Lower leg skin (tissue), 3 donors: ENCODE measurements at regions not wholly inside any gene's neighbourhood (a gene's known extent, or its start where the extent isn't known, plus 50 kb on each side); places are given as distances from the start of the nearest gene placed in this dataset.

ENCODE experiments used
- CTCF ChIP-seq, 3 donors: fragments of 450-650 bp; IDR thresholded peaks; one replicate each; pipeline ENCODE4 v1.5.1; 2016; ENCODE audit warnings: antibody characterized with exemption in 3 of 3, mild to moderate bottlenecking in 3 of 3, moderate library complexity in 2 of 3
- POLR2A ChIP-seq, 2 donors: fragments of 450-650 bp; IDR thresholded peaks; one replicate each; pipeline ENCODE4 v1.6.1; 2016 to 2017; ENCODE audit warnings: antibody characterized with exemption in 2 of 2, mild to moderate bottlenecking in 1 of 2, moderate library complexity in 1 of 2

- TF ChIP-seq POLR2A (IDR thresholded peaks at IDR 0.05): no peak
- TF ChIP-seq CTCF (IDR thresholded peaks at IDR 0.05): no peak
These were observed 86.6 kb downstream of the RRAGC start for GRCh38 chr1:38772953-38773352.
